Activated CD8-positive, alpha-beta T cell treated with anti-CD3 and anti-CD28 coated beads, Interleukin-2, amount 10 ng/mL, durations not matched to agents 7 days and 5 days (primary cell): ENCODE measurements at regions not wholly inside any gene's neighbourhood (a gene's known extent, or its start where the extent isn't known, plus 50 kb on each side); places are given as distances from the start of the nearest gene placed in this dataset.

ENCODE experiments used
- ATAC-seq: fragments of 150-1000 bp; cut with Tn5 transposase; one replicate; pipeline ENCODE4 v1.10.0; 2021; ENCODE audit warnings: moderate library complexity
- CTCF ChIA-PET: fragments of 350-600 bp; sonication (Branson Sonifier 250); formaldehyde crosslinking; loops from one replicate; lab custom pipeline; 2021; ENCODE audit warnings: antibody characterized with exemption; lab: Charles Lee
- POLR2A ChIA-PET: fragments of 350-600 bp; sonication (Branson Sonifier 250); formaldehyde crosslinking; loops from one replicate; lab custom pipeline; 2021; ENCODE audit warnings: antibody characterized with exemption; lab: Charles Lee
- DNase-seq: peaks from one replicate; pipeline ENCODE4 v3.0.0-alpha.2; 2020
- H3K27ac Mint-ChIP-seq: one replicate; pipeline ENCODE4 v1.8.0; 2021; ENCODE audit warnings: mild to moderate bottlenecking, mixed read lengths
- H3K27me3 Mint-ChIP-seq: one replicate; pipeline ENCODE4 v1.8.0; 2021; ENCODE audit warnings: low read depth, mixed read lengths
- H3K36me3 Mint-ChIP-seq: one replicate; pipeline ENCODE4 v1.8.0; 2021; ENCODE audit warnings: low read depth, mixed read lengths
- H3K4me1 Mint-ChIP-seq: one replicate; pipeline ENCODE4 v1.8.0; 2021; ENCODE audit warnings: low read depth, mixed read lengths
- H3K4me3 Mint-ChIP-seq: one replicate; pipeline ENCODE4 v1.8.0; 2021; ENCODE audit warnings: mild to moderate bottlenecking, mixed read lengths
- H3K9me3 Mint-ChIP-seq: one replicate; pipeline ENCODE4 v1.8.0; 2022; ENCODE audit warnings: mixed read lengths; ENCODE audit not compliant: insufficient read depth

DNA sequence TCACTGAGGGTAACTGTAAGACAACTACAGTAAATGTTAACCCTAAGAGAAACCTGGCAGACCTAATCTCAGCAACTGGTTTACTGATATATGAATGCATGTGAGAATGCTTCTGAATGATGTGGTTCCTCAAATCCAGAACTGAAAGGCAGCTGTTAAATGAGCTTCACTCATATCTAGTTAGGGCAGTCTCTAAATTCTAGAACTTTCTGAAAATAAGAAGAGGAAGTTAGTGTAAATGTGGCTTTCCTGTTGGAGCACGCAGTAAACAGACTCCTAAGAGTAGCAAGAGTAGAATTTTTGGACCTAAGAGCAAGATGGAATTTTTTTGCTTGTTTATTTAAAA is 117.9 kb upstream of the KCNN2 start:
- no peaks in the 10 kb centered on the region for H3K36me3 Mint-ChIP-seq
- POLR2A ChIA-PET = no interaction called here
- no peaks in the 10 kb centered on the region for H3K9me3 Mint-ChIP-seq
- H3K4me1 Mint-ChIP-seq = no peaks in the 10 kb centered on the region
- ATAC-seq (no peak), DNase-seq (no peak)
- no peak overlapping the region for H3K27ac Mint-ChIP-seq
- H3K4me3 Mint-ChIP-seq = no peak overlapping the region
- CTCF ChIA-PET = no interaction called here
- no peaks in the 10 kb centered on the region for H3K27me3 Mint-ChIP-seq

- CTCF ChIA-PET = no interaction called here
- H3K4me3 Mint-ChIP-seq = no peak overlapping the region
- POLR2A ChIA-PET = no interaction called here
- H3K4me1 Mint-ChIP-seq = no peaks in the 10 kb centered on the region
- DNase-seq (no peak), ATAC-seq (no peak)
- no peaks in the 10 kb centered on the region for H3K27me3 Mint-ChIP-seq
- no peak overlapping the region for H3K27ac Mint-ChIP-seq
- no peaks in the 10 kb centered on the region for H3K36me3 Mint-ChIP-seq
- no peaks in the 10 kb centered on the region for H3K9me3 Mint-ChIP-seq
Measured at GRCh38 chr5:114249823-114250222, 112.0 kb upstream of the KCNN2 start.

DNA sequence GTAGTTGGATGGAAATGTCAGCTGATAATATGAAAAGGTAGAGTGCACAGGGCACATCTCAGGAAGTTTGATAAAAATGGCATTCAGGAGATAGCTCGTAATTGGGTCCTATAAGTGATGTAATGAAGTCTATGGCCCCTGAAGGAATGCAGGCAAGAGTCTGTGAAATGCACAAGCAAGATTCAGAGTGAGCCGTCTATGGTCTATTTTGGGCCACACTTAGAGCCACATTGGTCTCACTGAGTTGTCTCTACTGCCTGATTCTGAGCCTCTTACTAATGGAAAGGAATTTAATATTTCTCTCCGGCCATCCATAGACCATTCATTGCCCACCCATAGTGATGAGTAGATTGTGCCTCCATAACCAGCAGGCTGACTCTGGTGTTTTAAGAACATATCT is 111.3 kb upstream of the KCNN2 start:
- Mint-ChIP-seq H3K27me3 (no peaks in the 10 kb centered on the region), H3K4me1 (no peaks in the 10 kb centered on the region), H3K4me3 (no peak overlapping the region), H3K27ac (no peak overlapping the region), H3K36me3 (no peaks in the 10 kb centered on the region), H3K9me3 (no peaks in the 10 kb centered on the region)
- ATAC-seq = no peak
- CTCF ChIA-PET = no interaction called here
- DNase-seq = no peak
- POLR2A ChIA-PET = no interaction called here

DNA sequence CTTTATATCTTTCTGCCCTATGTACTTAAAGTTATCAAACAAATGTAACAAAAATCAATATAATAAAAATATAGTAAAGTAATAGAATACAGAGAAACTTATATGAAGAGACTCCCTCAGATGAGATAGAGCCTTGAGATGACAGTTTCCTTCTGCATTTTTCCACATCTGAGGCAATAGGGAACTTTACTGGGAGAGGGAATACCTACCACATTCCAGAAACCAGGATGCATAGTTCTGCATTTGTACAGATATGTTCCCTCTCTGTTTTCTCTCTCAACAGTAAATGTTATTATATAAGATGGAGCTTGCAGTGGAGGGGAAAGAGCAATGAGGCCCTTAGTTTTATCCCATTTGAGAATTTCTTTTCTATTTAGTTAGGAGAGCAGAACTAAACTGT is 109.6 kb upstream of the KCNN2 start:
- Mint-ChIP-seq H3K36me3 (no peaks in the 10 kb centered on the region), H3K27ac (no peak overlapping the region), H3K4me3 (no peak overlapping the region), H3K9me3 (no peaks in the 10 kb centered on the region), H3K27me3 (no peaks in the 10 kb centered on the region), H3K4me1 (no peaks in the 10 kb centered on the region)
- DNase-seq (no peak), ATAC-seq (no peak)
- ChIA-PET CTCF (no interaction called here), POLR2A (no interaction called here)

DNA sequence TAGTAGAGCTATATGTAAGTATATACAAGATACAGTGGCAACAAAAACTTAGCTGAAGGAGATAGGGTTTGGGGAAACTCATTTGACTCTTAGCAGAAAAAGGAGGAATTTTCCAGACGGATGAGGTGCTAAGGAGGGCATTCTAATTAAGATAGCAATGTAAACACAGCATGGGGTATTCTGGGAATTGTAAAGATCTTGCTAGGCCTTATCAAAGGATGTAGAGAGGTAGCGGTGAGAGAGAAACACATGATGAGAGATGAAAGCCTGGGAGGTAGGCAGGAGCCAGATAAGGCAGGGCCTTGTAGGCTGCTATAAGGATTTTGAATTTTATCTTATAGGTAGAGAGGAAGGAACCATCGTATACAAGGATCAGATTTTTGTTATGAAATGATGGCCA is 106.6 kb upstream of the KCNN2 start:
- POLR2A ChIA-PET = no interaction called here
- Mint-ChIP-seq H3K27ac (no peak overlapping the region), H3K27me3 (no peaks in the 10 kb centered on the region), H3K4me1 (no peaks in the 10 kb centered on the region), H3K9me3 (no peaks in the 10 kb centered on the region), H3K4me3 (no peak overlapping the region), H3K36me3 (no peaks in the 10 kb centered on the region)
- no peak for ATAC-seq
- CTCF ChIA-PET = no interaction called here
- DNase-seq = no peak

GRCh38 chr5:114261989-114262388 is 99.9 kb upstream of the KCNN2 start:
- no peak overlapping the region for H3K27ac Mint-ChIP-seq
- H3K9me3 Mint-ChIP-seq = no peaks in the 10 kb centered on the region
- no peak for DNase-seq
- H3K4me3 Mint-ChIP-seq = no peak overlapping the region
- H3K36me3 Mint-ChIP-seq = no peaks in the 10 kb centered on the region
- H3K27me3 Mint-ChIP-seq = no peaks in the 10 kb centered on the region
- no peaks in the 10 kb centered on the region for H3K4me1 Mint-ChIP-seq
- ATAC-seq = no peak
- POLR2A ChIA-PET = no interaction called here
- CTCF ChIA-PET = no interaction called here

GRCh38 chr5:114265432-114266060 is 96.3 kb upstream of the KCNN2 start:
- ChIA-PET CTCF (no interaction called here), POLR2A (no interaction called here)
- DNase-seq = no peak
- H3K27me3 Mint-ChIP-seq = no peaks in the 10 kb centered on the region
- H3K36me3 Mint-ChIP-seq = no peaks in the 10 kb centered on the region
- H3K4me1 Mint-ChIP-seq = no peaks in the 10 kb centered on the region
- H3K9me3 Mint-ChIP-seq = no peaks in the 10 kb centered on the region
- no peak for ATAC-seq
- no peak overlapping the region for H3K27ac Mint-ChIP-seq
- H3K4me3 Mint-ChIP-seq = no peak overlapping the region

- CTCF ChIA-PET = no interaction called here
- no peaks in the 10 kb centered on the region for H3K9me3 Mint-ChIP-seq
- H3K4me3 Mint-ChIP-seq = no peak overlapping the region
- ATAC-seq (no peak), DNase-seq (no peak)
- no peaks in the 10 kb centered on the region for H3K4me1 Mint-ChIP-seq
- no peaks in the 10 kb centered on the region for H3K27me3 Mint-ChIP-seq
- no peaks in the 10 kb centered on the region for H3K36me3 Mint-ChIP-seq
- H3K27ac Mint-ChIP-seq = no peak overlapping the region
- POLR2A ChIA-PET = no interaction called here
Measured at GRCh38 chr5:114266374-114266773, 95.5 kb upstream of the KCNN2 start.

- no peaks in the 10 kb centered on the region for H3K4me1 Mint-ChIP-seq
- H3K27me3 Mint-ChIP-seq = no peaks in the 10 kb centered on the region
- ATAC-seq (no peak), DNase-seq (no peak)
- no peaks in the 10 kb centered on the region for H3K36me3 Mint-ChIP-seq
- no peaks in the 10 kb centered on the region for H3K9me3 Mint-ChIP-seq
- H3K27ac Mint-ChIP-seq = no peak overlapping the region
- POLR2A ChIA-PET = no interaction called here
- H3K4me3 Mint-ChIP-seq = no peak overlapping the region
- CTCF ChIA-PET = no interaction called here
Measured at GRCh38 chr5:114296191-114296590, 65.7 kb upstream of the KCNN2 start.

DNA sequence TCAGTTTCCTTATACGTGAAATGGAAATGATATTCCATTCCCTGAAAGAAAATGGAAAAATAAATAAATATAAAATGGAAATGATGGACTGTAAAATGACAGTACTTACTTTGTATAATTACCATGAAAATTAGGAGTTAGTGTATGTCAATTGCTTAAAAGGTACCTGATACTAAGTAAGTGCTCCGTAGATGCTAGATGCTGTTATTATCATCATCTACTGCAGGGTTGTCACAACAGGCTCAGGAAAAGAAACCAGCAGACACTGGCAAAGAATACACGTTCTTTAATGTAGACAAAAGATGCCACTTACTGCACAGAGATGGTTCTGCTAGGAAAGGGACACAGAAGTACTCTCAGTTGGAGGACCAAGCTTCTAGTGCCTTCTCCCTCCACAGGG is 64.0 kb upstream of the KCNN2 start:
- Mint-ChIP-seq H3K27me3 (no peaks in the 10 kb centered on the region), H3K36me3 (no peaks in the 10 kb centered on the region), H3K4me3 (no peak overlapping the region), H3K27ac (no peak overlapping the region), H3K4me1 (no peaks in the 10 kb centered on the region), H3K9me3 (no peaks in the 10 kb centered on the region)
- ATAC-seq (no peak), DNase-seq (no peak)
- ChIA-PET CTCF (no interaction called here), POLR2A (no interaction called here)

DNA sequence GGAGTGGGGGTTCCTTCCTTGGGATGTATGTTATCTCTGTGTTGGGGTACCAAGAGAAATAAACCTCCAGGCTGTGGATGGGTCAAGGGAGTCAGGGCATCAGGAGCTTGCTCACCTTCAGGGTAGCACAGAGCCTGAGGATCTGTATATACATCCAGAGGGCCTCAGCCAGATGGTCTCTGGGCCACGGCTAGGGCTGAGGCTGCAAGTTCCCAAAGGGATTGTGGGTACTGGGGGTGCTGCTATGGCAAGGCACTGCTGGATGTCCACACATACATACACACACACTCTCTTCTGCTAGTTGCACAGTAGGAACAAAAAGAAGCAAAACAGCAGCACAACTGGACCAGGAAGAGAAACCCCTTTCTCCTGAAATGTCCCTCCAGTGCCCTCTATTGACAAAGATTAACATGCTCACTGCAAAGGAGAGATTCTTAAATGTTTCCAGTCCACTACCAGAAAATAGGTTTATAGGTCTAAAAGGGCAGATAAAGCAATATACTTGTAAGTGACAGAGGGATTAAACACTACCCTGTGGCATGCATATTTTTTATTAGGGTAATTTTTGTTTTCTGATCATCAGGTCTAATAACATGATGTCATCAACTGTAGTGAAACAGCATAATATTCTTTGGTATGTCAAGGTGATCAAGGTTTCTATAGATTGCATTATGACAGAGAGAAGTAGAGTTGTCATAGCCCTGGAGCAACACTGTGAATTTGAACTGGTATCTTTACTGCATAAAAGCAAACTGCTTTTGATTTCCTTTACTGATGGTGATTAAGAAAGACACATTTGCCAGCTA is 56.3 kb upstream of the KCNN2 start:
- Mint-ChIP-seq H3K9me3 (no peaks in the 10 kb centered on the region), H3K27ac (no peak overlapping the region), H3K36me3 (no peaks in the 10 kb centered on the region), H3K4me1 (no peaks in the 10 kb centered on the region), H3K4me3 (no peak overlapping the region), H3K27me3 (no peaks in the 10 kb centered on the region)
- ChIA-PET CTCF (no interaction called here), POLR2A (no interaction called here)
- DNase-seq (no peak), ATAC-seq (no peak)

GRCh38 chr5:114308017-114308416 is 53.9 kb upstream of the KCNN2 start:
- Mint-ChIP-seq H3K4me1 (no peaks in the 10 kb centered on the region), H3K27ac (no peak overlapping the region), H3K4me3 (no peak overlapping the region), H3K9me3 (no peaks in the 10 kb centered on the region), H3K36me3 (no peaks in the 10 kb centered on the region), H3K27me3 (no peaks in the 10 kb centered on the region)
- POLR2A ChIA-PET = no interaction called here
- DNase-seq (no peak), ATAC-seq (no peak)
- CTCF ChIA-PET = no interaction called here

GRCh38 chr5:114308508-114308907 is 53.4 kb upstream of the KCNN2 start:
- ATAC-seq = no peak
- H3K9me3 Mint-ChIP-seq = no peaks in the 10 kb centered on the region
- H3K4me3 Mint-ChIP-seq = no peak overlapping the region
- ChIA-PET POLR2A (no interaction called here), CTCF (no interaction called here)
- DNase-seq = no peak
- no peaks in the 10 kb centered on the region for H3K36me3 Mint-ChIP-seq
- no peaks in the 10 kb centered on the region for H3K27me3 Mint-ChIP-seq
- no peaks in the 10 kb centered on the region for H3K4me1 Mint-ChIP-seq
- no peak overlapping the region for H3K27ac Mint-ChIP-seq
